Choroid plexus epithelial cell (primary cell): ENCODE measurements at regions not wholly inside any gene's neighbourhood (a gene's known extent, or its start where the extent isn't known, plus 50 kb on each side); places are given as distances from the start of the nearest gene placed in this dataset.

Experiments
- DNase-seq: peaks from one replicate; pipeline ENCODE4 v3.0.0-alpha.2; 2010; ENCODE audit warnings: low read depth
- H3K4me3 ChIP-seq: 2 replicates; pipeline ENCODE4 v1.5.1; 2011; ENCODE audit warnings: low read depth, mild to moderate bottlenecking, control low read depth, low read length, moderate library complexity
- CTCF ChIP-seq: conservative IDR thresholded peaks from 2 replicates; pipeline ENCODE4 v1.5.1; 2011; ENCODE audit warnings: low read depth, mild to moderate bottlenecking, control low read depth, inconsistent platforms, low read length, moderate library complexity

GRCh38 chr18:28723506-28723905 lies 546.6 kb upstream of the CDH2 start:
- DNase-seq, result no peak
- no peak overlapping the region for H3K4me3 ChIP-seq
- no peak for TF ChIP-seq CTCF

- no peak for TF ChIP-seq CTCF
- DNase-seq, result peak; percentile 10
Measured at GRCh38 chr18:28718696-28719095, 541.8 kb upstream of the CDH2 start.

GRCh38 chr18:28716338-28716737 lies 539.4 kb upstream of the CDH2 start:
- H3K4me3 ChIP-seq, result no peak overlapping the region
- no peak for TF ChIP-seq CTCF
- DNase-seq, result no peak

More at GRCh38 chr18:28718696-28719095, 541.8 kb upstream of the CDH2 start:
- no peak overlapping the region for H3K4me3 ChIP-seq

GRCh38 chr18:28715206-28715605 lies 538.3 kb upstream of the CDH2 start:
- no peak for TF ChIP-seq CTCF
- no peak overlapping the region for H3K4me3 ChIP-seq
- DNase-seq, result peak; percentile 8

- no peak for TF ChIP-seq CTCF
- DNase-seq, result no peak
- H3K4me3 ChIP-seq, result no peak overlapping the region
Measured at GRCh38 chr18:28714498-28714897, 537.6 kb upstream of the CDH2 start.

GRCh38 chr18:28712796-28713425 lies 536.0 kb upstream of the CDH2 start:
- H3K4me3 ChIP-seq, result no peak overlapping the region
- DNase-seq, result no peak
- TF ChIP-seq CTCF, result no peak

- TF ChIP-seq CTCF, result no peak
- H3K4me3 ChIP-seq, result no peak overlapping the region
- no peak for DNase-seq
Measured at GRCh38 chr18:28712172-28712571, 535.2 kb upstream of the CDH2 start.
